H9 (cell line): ENCODE measurements at regions not wholly inside any gene's neighbourhood (a gene's known extent, or its start where the extent isn't known, plus 50 kb on each side); places are given as distances from the start of the nearest gene placed in this dataset.

Source experiments
- DNase-seq: peaks from one replicate; pipeline ENCODE4 v3.0.0-alpha.2; 2017
- H2AFZ ChIP-seq: one replicate; pipeline ENCODE4 v1.6.1; 2013; ENCODE audit warnings: mild to moderate bottlenecking, low read length, control low read depth, moderate library complexity
- H2AK5ac ChIP-seq: 2 replicates; pipeline ENCODE4 v1.6.1; 2013; ENCODE audit warnings: low read length, control low read depth, mixed read lengths; ENCODE audit not compliant: insufficient read length
- H2BK120ac ChIP-seq: one replicate; pipeline ENCODE4 v1.6.1; 2013; ENCODE audit warnings: low read depth, mild to moderate bottlenecking, low read length, control low read depth, inconsistent platforms; ENCODE audit not compliant: poor library complexity, severe bottlenecking
- H2BK12ac ChIP-seq: 2 replicates; pipeline ENCODE4 v1.6.1; 2013; ENCODE audit warnings: low read length, control low read depth, mixed read lengths, low read depth; ENCODE audit not compliant: insufficient read length
- H2BK15ac ChIP-seq: 2 replicates; pipeline ENCODE4 v1.6.1; 2013; ENCODE audit warnings: low read depth, low read length, control low read depth
- H2BK20ac ChIP-seq: one replicate; pipeline ENCODE4 v1.6.1; 2013; ENCODE audit warnings: low read depth, mild to moderate bottlenecking, low read length, control low read depth, inconsistent platforms; ENCODE audit not compliant: poor library complexity, severe bottlenecking
- H2BK5ac ChIP-seq: 2 replicates; pipeline ENCODE4 v1.6.1; 2013; ENCODE audit warnings: low read length, control low read depth, mixed read lengths; ENCODE audit not compliant: insufficient read length
- H3K14ac ChIP-seq: 2 replicates; pipeline ENCODE4 v1.6.1; 2013; ENCODE audit warnings: low read length, control low read depth; ENCODE audit not compliant: insufficient read depth
- H3K18ac ChIP-seq: 2 replicates; pipeline ENCODE4 v1.6.1; 2013; ENCODE audit warnings: low read depth, mild to moderate bottlenecking, mixed read lengths, low read length, control low read depth; ENCODE audit not compliant: insufficient read length
- H3K23ac ChIP-seq: 2 replicates; pipeline ENCODE4 v1.6.1; 2013; ENCODE audit warnings: low read length, control low read depth, mixed read lengths, low read depth; ENCODE audit not compliant: insufficient read length
- H3K23me2 ChIP-seq: 2 replicates; pipeline ENCODE4 v1.6.1; 2013; ENCODE audit warnings: low read depth, mild to moderate bottlenecking, mixed read lengths, low read length, control low read depth; ENCODE audit not compliant: insufficient read length, poor library complexity, severe bottlenecking
- H3K27ac ChIP-seq: 2 replicates; pipeline ENCODE4 v1.5.1; 2013; ENCODE audit warnings: low read length, control low read depth, mixed read lengths, low read depth; ENCODE audit not compliant: insufficient read length
- H3K27me3 ChIP-seq: 2 replicates; pipeline ENCODE4 v1.6.1; 2013; ENCODE audit warnings: low read length, control low read depth, inconsistent platforms; ENCODE audit not compliant: insufficient read depth
- H3K4ac ChIP-seq: 2 replicates; pipeline ENCODE4 v1.6.1; 2013; ENCODE audit warnings: low read depth, mild to moderate bottlenecking, control low read depth, inconsistent platforms, low read length, moderate library complexity
- H3K4me1 ChIP-seq: 2 replicates; pipeline ENCODE4 v1.6.1; 2013; ENCODE audit warnings: low read length, control low read depth, inconsistent platforms; ENCODE audit not compliant: insufficient read depth
- H3K4me2 ChIP-seq: 2 replicates; pipeline ENCODE4 v1.6.1; 2013; ENCODE audit warnings: low read length, control low read depth, mixed read lengths; ENCODE audit not compliant: insufficient read length, insufficient read depth
- H3K56ac ChIP-seq: 2 replicates; pipeline ENCODE4 v1.6.1; 2013; ENCODE audit warnings: low read depth, mild to moderate bottlenecking, mixed read lengths, low read length, control low read depth; ENCODE audit not compliant: insufficient read length
- H3K79me1 ChIP-seq: 2 replicates; pipeline ENCODE4 v1.6.1; 2013; ENCODE audit warnings: low read depth, mild to moderate bottlenecking, moderate library complexity, low read length, control low read depth, inconsistent platforms; ENCODE audit not compliant: insufficient read depth, poor library complexity, severe bottlenecking
- H3K79me2 ChIP-seq: 2 replicates; pipeline ENCODE4 v1.6.1; 2013; ENCODE audit warnings: low read length, control low read depth, inconsistent platforms; ENCODE audit not compliant: insufficient read depth
- H3K9ac ChIP-seq: 2 replicates; pipeline ENCODE4 v1.6.1; 2013; ENCODE audit warnings: low read length, control low read depth, mixed read lengths; ENCODE audit not compliant: insufficient read length; ENCODE audit errors: extremely low read depth
- H3K9me3 ChIP-seq: one replicate; pipeline ENCODE4 v1.6.1; 2013; ENCODE audit warnings: low read depth, low read length, inconsistent platforms; ENCODE audit not compliant: control insufficient read depth
- H3T11ph ChIP-seq: one replicate; pipeline ENCODE4 v1.6.1; 2013; ENCODE audit warnings: mild to moderate bottlenecking, low read length, control low read depth, inconsistent platforms
- H4K20me1 ChIP-seq: one replicate; pipeline ENCODE4 v1.6.1; 2013; ENCODE audit not compliant: control insufficient read depth, insufficient read length, insufficient read depth
- H4K5ac ChIP-seq: 2 replicates; pipeline ENCODE4 v1.6.1; 2013; ENCODE audit warnings: low read depth, mild to moderate bottlenecking, mixed read lengths, low read length, control low read depth; ENCODE audit not compliant: insufficient read length
- H4K8ac ChIP-seq: replicated peaks from 2 replicates; pipeline ENCODE4 v1.6.1; 2013; ENCODE audit warnings: low read length, control low read depth, mixed read lengths, low read depth; ENCODE audit not compliant: insufficient read length
- H4K91ac ChIP-seq: 2 replicates; pipeline ENCODE4 v1.6.1; 2013; ENCODE audit warnings: low read depth, mild to moderate bottlenecking, moderate library complexity, mixed read lengths, low read length, control low read depth; ENCODE audit not compliant: insufficient read length
- H3K27ac Mint-ChIP-seq, 3 experiments: 2 replicates in 2 of 3; 3 replicates in 1 of 3; pipeline ENCODE4 v1.8.0; 2020 to 2021; ENCODE audit warnings: mixed read lengths in 3 of 3, mild to moderate bottlenecking in 1 of 3, moderate library complexity in 1 of 3
- H3K27me3 Mint-ChIP-seq: 2 replicates; pipeline ENCODE4 v1.8.0; 2021; ENCODE audit warnings: low read depth, mild to moderate bottlenecking, moderate library complexity, mixed read lengths
- H3K36me3 Mint-ChIP-seq, 3 experiments: 2 replicates in 2 of 3; 3 replicates in 1 of 3; pipeline ENCODE4 v1.8.0; 2020 to 2021; ENCODE audit warnings: low read depth in 3 of 3, mixed read lengths in 3 of 3; ENCODE audit not compliant: insufficient read depth in 1 of 3
- H3K4me1 Mint-ChIP-seq, 2 experiments: 2 replicates each; pipeline ENCODE4 v1.8.0; 2020; ENCODE audit warnings: mixed read lengths in 2 of 2
- H3K4me3 Mint-ChIP-seq, 2 experiments: 2 replicates in 1 of 2; 3 replicates in 1 of 2; pipeline ENCODE4 v1.8.0; 2020 to 2021; ENCODE audit warnings: mild to moderate bottlenecking in 2 of 2, mixed read lengths in 2 of 2, moderate library complexity in 1 of 2
- H3K9me3 Mint-ChIP-seq, 2 experiments: 2 replicates in 1 of 2; 3 replicates in 1 of 2; pipeline ENCODE4 v1.8.0; 2020; ENCODE audit warnings: mild to moderate bottlenecking in 2 of 2, mixed read lengths in 2 of 2, moderate library complexity in 1 of 2
- CTCF ChIP-seq: fragments of 200-600 bp; sonication (generic); conservative IDR thresholded peaks from 3 replicates; pipeline ENCODE4 v1.8.0; 2021; ENCODE audit warnings: antibody characterized with exemption, mild to moderate bottlenecking
- WGBS: extraction: QIAGEN DNeasy Blood & Tissue Kit; methylation state at CpG from one replicate; pipeline ENCODE4 v1.1.7; 2013; ENCODE audit warnings: missing lambda C conversion rate, low lambda C conversion rate, mixed read lengths; ENCODE audit not compliant: insufficient read length; ENCODE audit errors: extremely low coverage; 5-methylcytosine and 5-hydroxymethylcytosine counted together

GRCh38 chr7:47211519-47211973, 370.4 kb downstream of the TNS3 start:
- Mint-ChIP-seq H3K36me3 (peaks cover 0 to 2% (median 0%) of the 10 kb centered on the region in 3 experiments; a peak in 2 of 7 replicates), H3K4me3 (no peak overlapping the region), H3K27me3 (peaks cover 10% of the 10 kb centered on the region), H3K4me1 (peaks cover 11 to 12% of the 10 kb centered on the region in 2 experiments), H3K9me3 (peaks cover 4 to 14% of the 10 kb centered on the region in 2 experiments; a peak in 4 of 5 replicates), H3K27ac (no peak overlapping the region)
- no peaks in the 10 kb centered on the region for H3K27me3 ChIP-seq
- no peak overlapping the region for H4K5ac ChIP-seq
- H4K20me1 ChIP-seq: no peaks in the 10 kb centered on the region
- H4K8ac ChIP-seq: no peak overlapping the region
- WGBS: no CpG with 5 or more reads among the region's 5 CpGs
- no peaks in the 10 kb centered on the region for H3K79me2 ChIP-seq
- no peak overlapping the region for H2AK5ac ChIP-seq
- no peak overlapping the region for H3K23ac ChIP-seq
- no peak overlapping the region for H3K4me2 ChIP-seq
- no peak overlapping the region for H3K9ac ChIP-seq
- no peak overlapping the region for H4K91ac ChIP-seq
- no peak overlapping the region for H2BK12ac ChIP-seq
- no peak overlapping the region for H2BK15ac ChIP-seq
- H3K56ac ChIP-seq: no peak overlapping the region
- no peak overlapping the region for H2BK20ac ChIP-seq
- H3K27ac ChIP-seq: no peak overlapping the region
- H3K79me1 ChIP-seq: no peaks in the 10 kb centered on the region
- H3T11ph ChIP-seq: no peak overlapping the region
- no peaks in the 10 kb centered on the region for H3K23me2 ChIP-seq
- H2BK5ac ChIP-seq: no peak overlapping the region
- H3K4me1 ChIP-seq: 0 out of 2 replicates have a peak, but pooled peaks cover 4% of the 10 kb centered on the region
- no peak overlapping the region for H3K18ac ChIP-seq
- H2AFZ ChIP-seq: no peak overlapping the region
- no peak for DNase-seq
- H3K14ac ChIP-seq: no peak overlapping the region; the same call in 1 of the 2 replicates
- no peak overlapping the region for H3K4ac ChIP-seq
- H3K9me3 ChIP-seq: no peaks in the 10 kb centered on the region
- TF ChIP-seq CTCF: no peak
- no peak overlapping the region for H2BK120ac ChIP-seq
